NT2/D1 (cell line): ENCODE measurements at regions not wholly inside any gene's neighbourhood (a gene's known extent, or its start where the extent isn't known, plus 50 kb on each side); places are given as distances from the start of the nearest gene placed in this dataset.

Experiments used
- SUZ12 ChIP-seq: IDR thresholded peaks from 2 replicates; pipeline ENCODE4 v1.6.1; 2011; ENCODE audit not compliant: insufficient read length, insufficient read depth; ENCODE audit errors: extremely low read depth
- YY1 ChIP-seq: IDR thresholded peaks from 2 replicates; pipeline ENCODE4 v1.6.1; 2011; ENCODE audit not compliant: insufficient read length, insufficient read depth
- ZNF274 ChIP-seq: IDR thresholded peaks from 2 replicates; pipeline ENCODE4 v1.6.1; 2011; ENCODE audit warnings: mild to moderate bottlenecking, low read depth, low read length

DNA sequence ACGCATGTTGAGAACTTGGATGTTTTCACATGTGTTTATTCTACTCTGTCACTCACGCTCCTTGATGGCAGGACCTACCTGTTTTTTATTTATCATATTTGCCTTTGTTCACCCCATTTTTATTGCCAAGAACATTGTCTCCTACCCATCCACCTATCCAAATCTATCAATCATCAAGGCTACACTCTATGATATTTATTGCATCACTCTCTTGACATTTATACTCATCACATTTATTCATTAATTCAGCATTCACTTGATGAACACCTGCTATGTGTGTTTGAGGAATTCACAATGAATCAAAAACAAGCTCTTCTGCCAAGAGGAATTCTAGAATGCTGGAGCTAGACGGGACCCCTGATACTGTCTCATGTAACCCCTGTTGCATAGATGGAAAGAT lies 94.5 kb upstream of the ZNF469 start:
- TF ChIP-seq SUZ12: no peak
- TF ChIP-seq YY1: no peak
- TF ChIP-seq ZNF274: no peak
